ENCODE measurements at regions not wholly inside any gene's neighbourhood (a gene's known extent, or its start where the extent isn't known, plus 50 kb on each side); places are given as distances from the start of the nearest gene placed in this dataset.

- Mint-ChIP-seq H3K4me3 (ENCODE audit: unreplicated experiment) (no peak overlapping the region), H3K36me3 (ENCODE audit: low read depth, unreplicated experiment) (no peaks in the 10 kb centered on the region), H3K4me1 (ENCODE audit: unreplicated experiment) (peaks cover 5% of the 10 kb centered on the region), H3K9me3 (ENCODE audit: unreplicated experiment) (no peaks in the 10 kb centered on the region), H3K27ac (ENCODE audit: unreplicated experiment) (no peak overlapping the region), H3K27me3 (ENCODE audit: unreplicated experiment) (no peaks in the 10 kb centered on the region)
- no peak for TF ChIP-seq CTCF (IDR thresholded peaks at IDR 0.05; ENCODE audit: unreplicated experiment)
- DNase-seq (ENCODE audit: low spot score) = no peak
Observed at GRCh38 chr5:74094782-74095108, 468.7 kb downstream of the ARHGEF28 start.

- no peaks in the 10 kb centered on the region for H3K9me3 Mint-ChIP-seq (ENCODE audit: unreplicated experiment)
- H3K36me3 Mint-ChIP-seq (ENCODE audit: low read depth, unreplicated experiment) = no peaks in the 10 kb centered on the region
- no peak overlapping the region for H3K4me3 Mint-ChIP-seq (ENCODE audit: unreplicated experiment)
- no peak for DNase-seq (ENCODE audit: low spot score)
- no peak overlapping the region for H3K27ac Mint-ChIP-seq (ENCODE audit: unreplicated experiment)
- peaks cover 5% of the 10 kb centered on the region for H3K4me1 Mint-ChIP-seq (ENCODE audit: unreplicated experiment)
- H3K27me3 Mint-ChIP-seq (ENCODE audit: unreplicated experiment) = no peaks in the 10 kb centered on the region
- TF ChIP-seq CTCF (IDR thresholded peaks at IDR 0.05; ENCODE audit: unreplicated experiment) = no peak
Observed at GRCh38 chr5:74094096-74094781, 468.2 kb downstream of the ARHGEF28 start.

GRCh38 chr5:74093561-74093960, 467.6 kb downstream of the ARHGEF28 start:
- H3K4me3 Mint-ChIP-seq (ENCODE audit: unreplicated experiment) = no peak overlapping the region
- H3K27me3 Mint-ChIP-seq (ENCODE audit: unreplicated experiment) = no peaks in the 10 kb centered on the region
- no peak for DNase-seq (ENCODE audit: low spot score)
- H3K36me3 Mint-ChIP-seq (ENCODE audit: low read depth, unreplicated experiment) = no peaks in the 10 kb centered on the region
- no peak overlapping the region for H3K27ac Mint-ChIP-seq (ENCODE audit: unreplicated experiment)
- H3K4me1 Mint-ChIP-seq (ENCODE audit: unreplicated experiment) = peaks cover 3% of the 10 kb centered on the region
- TF ChIP-seq CTCF (IDR thresholded peaks at IDR 0.05; ENCODE audit: unreplicated experiment) = no peak
- H3K9me3 Mint-ChIP-seq (ENCODE audit: unreplicated experiment) = no peaks in the 10 kb centered on the region

- Mint-ChIP-seq H3K4me1 (ENCODE audit: unreplicated experiment) (no peaks in the 10 kb centered on the region), H3K27me3 (ENCODE audit: unreplicated experiment) (no peaks in the 10 kb centered on the region), H3K4me3 (ENCODE audit: unreplicated experiment) (no peak overlapping the region), H3K36me3 (ENCODE audit: low read depth, unreplicated experiment) (no peaks in the 10 kb centered on the region), H3K27ac (ENCODE audit: unreplicated experiment) (no peak overlapping the region), H3K9me3 (ENCODE audit: unreplicated experiment) (no peaks in the 10 kb centered on the region)
- no peak for TF ChIP-seq CTCF (IDR thresholded peaks at IDR 0.05; ENCODE audit: unreplicated experiment)
- DNase-seq (ENCODE audit: low spot score) = no peak
Observed at GRCh38 chr5:74092766-74093165, 466.8 kb downstream of the ARHGEF28 start.

- Mint-ChIP-seq H3K27me3 (ENCODE audit: unreplicated experiment) (peaks cover 2% of the 10 kb centered on the region), H3K36me3 (ENCODE audit: low read depth, unreplicated experiment) (no peaks in the 10 kb centered on the region), H3K4me1 (ENCODE audit: unreplicated experiment) (peaks cover 6% of the 10 kb centered on the region), H3K27ac (ENCODE audit: unreplicated experiment) (no peak overlapping the region), H3K4me3 (ENCODE audit: unreplicated experiment) (peak overlapping the region; percentile 50), H3K9me3 (ENCODE audit: unreplicated experiment) (no peaks in the 10 kb centered on the region)
- no peak for TF ChIP-seq CTCF (IDR thresholded peaks at IDR 0.05; ENCODE audit: unreplicated experiment)
- DNase-seq (ENCODE audit: low spot score) = no peak
Observed at GRCh38 chr5:74085782-74086181, 459.8 kb downstream of the ARHGEF28 start.

Measured in endothelial cell (in vitro differentiated cells).